HUES48 (cell line): ENCODE measurements at regions not wholly inside any gene's neighbourhood (a gene's known extent, or its start where the extent isn't known, plus 50 kb on each side); places are given as distances from the start of the nearest gene placed in this dataset.

Experiments
- H3K27ac ChIP-seq: one replicate; pipeline ENCODE4 v1.7.0; 2013; ENCODE audit warnings: low read depth, low read length, inconsistent platforms
- H3K27me3 ChIP-seq: 2 replicates; pipeline ENCODE4 v1.6.1; 2013; ENCODE audit warnings: mild to moderate bottlenecking, low read length; ENCODE audit not compliant: control insufficient read depth, insufficient read depth
- H3K36me3 ChIP-seq: 2 replicates; pipeline ENCODE4 v1.6.1; 2013; ENCODE audit warnings: low read length; ENCODE audit not compliant: control insufficient read depth, insufficient read depth
- H3K4me1 ChIP-seq: 2 replicates; pipeline ENCODE4 v1.6.1; 2013; ENCODE audit warnings: mild to moderate bottlenecking, low read length; ENCODE audit not compliant: control insufficient read depth, insufficient read depth
- H3K4me3 ChIP-seq: 2 replicates; pipeline ENCODE4 v1.5.1; 2013; ENCODE audit warnings: mild to moderate bottlenecking, low read depth, low read length
- H3K9ac ChIP-seq: 2 replicates; pipeline ENCODE4 v1.6.1; 2013; ENCODE audit warnings: mild to moderate bottlenecking, low read depth, low read length, moderate library complexity
- H3K9me3 ChIP-seq: 2 replicates; pipeline ENCODE4 v1.6.1; 2013; ENCODE audit warnings: low read length; ENCODE audit not compliant: control insufficient read depth, insufficient read depth

- no peak overlapping the region for H3K4me3 ChIP-seq
- H3K27ac ChIP-seq: no peak overlapping the region
- H3K4me1 ChIP-seq: no peaks in the 10 kb centered on the region
- no peaks in the 10 kb centered on the region for H3K9me3 ChIP-seq
- no peaks in the 10 kb centered on the region for H3K36me3 ChIP-seq
- H3K9ac ChIP-seq: no peak overlapping the region
- no peaks in the 10 kb centered on the region for H3K27me3 ChIP-seq
Measured at GRCh38 chr6:8562125-8562524, 126.8 kb upstream of the SLC35B3 start.

- Histone ChIP-seq H3K36me3 (no peaks in the 10 kb centered on the region), H3K4me1 (no peaks in the 10 kb centered on the region), H3K9me3 (no peaks in the 10 kb centered on the region), H3K27ac (no peak overlapping the region), H3K4me3 (no peak overlapping the region), H3K27me3 (no peaks in the 10 kb centered on the region), H3K9ac (no peak overlapping the region)
Measured at GRCh38 chr6:8558953-8559352, 123.6 kb upstream of the SLC35B3 start.

- Histone ChIP-seq H3K9me3 (no peaks in the 10 kb centered on the region), H3K4me1 (no peaks in the 10 kb centered on the region), H3K36me3 (no peaks in the 10 kb centered on the region), H3K4me3 (no peak overlapping the region), H3K27ac (no peak overlapping the region), H3K27me3 (no peaks in the 10 kb centered on the region), H3K9ac (no peak overlapping the region)
Measured at GRCh38 chr6:8557014-8557748, 121.8 kb upstream of the SLC35B3 start.

GRCh38 chr6:8556370-8557013 is 121.1 kb upstream of the SLC35B3 start:
- Histone ChIP-seq H3K27ac (no peak overlapping the region), H3K36me3 (no peaks in the 10 kb centered on the region), H3K9ac (no peak overlapping the region), H3K4me1 (no peaks in the 10 kb centered on the region), H3K4me3 (no peak overlapping the region), H3K27me3 (no peaks in the 10 kb centered on the region), H3K9me3 (no peaks in the 10 kb centered on the region)

GRCh38 chr6:8551993-8552392 is 116.6 kb upstream of the SLC35B3 start:
- Histone ChIP-seq H3K4me1 (no peaks in the 10 kb centered on the region), H3K4me3 (no peak overlapping the region), H3K9me3 (no peaks in the 10 kb centered on the region), H3K27me3 (no peaks in the 10 kb centered on the region), H3K27ac (no peak overlapping the region), H3K36me3 (no peaks in the 10 kb centered on the region), H3K9ac (no peak overlapping the region)

GRCh38 chr6:8551386-8551785 is 116.0 kb upstream of the SLC35B3 start:
- H3K36me3 ChIP-seq: no peaks in the 10 kb centered on the region
- H3K27me3 ChIP-seq: no peaks in the 10 kb centered on the region
- H3K27ac ChIP-seq: no peak overlapping the region
- no peak overlapping the region for H3K9ac ChIP-seq
- no peaks in the 10 kb centered on the region for H3K4me1 ChIP-seq
- no peak overlapping the region for H3K4me3 ChIP-seq
- H3K9me3 ChIP-seq: no peaks in the 10 kb centered on the region

- H3K27me3 ChIP-seq: no peaks in the 10 kb centered on the region
- H3K36me3 ChIP-seq: no peaks in the 10 kb centered on the region
- H3K27ac ChIP-seq: no peak overlapping the region
- H3K9ac ChIP-seq: no peak overlapping the region
- H3K9me3 ChIP-seq: no peaks in the 10 kb centered on the region
- H3K4me3 ChIP-seq: no peak overlapping the region
- H3K4me1 ChIP-seq: no peaks in the 10 kb centered on the region
Measured at GRCh38 chr6:8549074-8549790, 113.9 kb upstream of the SLC35B3 start.

- Histone ChIP-seq H3K27ac (no peak overlapping the region), H3K4me1 (no peaks in the 10 kb centered on the region), H3K9me3 (no peaks in the 10 kb centered on the region), H3K4me3 (no peak overlapping the region), H3K36me3 (no peaks in the 10 kb centered on the region), H3K27me3 (no peaks in the 10 kb centered on the region), H3K9ac (no peak overlapping the region)
Measured at GRCh38 chr6:8546496-8546895, 111.2 kb upstream of the SLC35B3 start.

GRCh38 chr6:8545336-8545735 is 110.0 kb upstream of the SLC35B3 start:
- H3K9ac ChIP-seq: no peak overlapping the region
- no peak overlapping the region for H3K4me3 ChIP-seq
- no peak overlapping the region for H3K27ac ChIP-seq
- H3K36me3 ChIP-seq: no peaks in the 10 kb centered on the region
- no peaks in the 10 kb centered on the region for H3K27me3 ChIP-seq
- no peaks in the 10 kb centered on the region for H3K4me1 ChIP-seq
- peaks cover 8% of the 10 kb centered on the region; the same call in 1 of the 2 replicates for H3K9me3 ChIP-seq

- Histone ChIP-seq H3K36me3 (no peaks in the 10 kb centered on the region), H3K9me3 (peaks cover 12% of the 10 kb centered on the region; the same call in 1 of the 2 replicates), H3K27ac (no peak overlapping the region), H3K27me3 (no peaks in the 10 kb centered on the region), H3K9ac (no peak overlapping the region), H3K4me1 (no peaks in the 10 kb centered on the region), H3K4me3 (no peak overlapping the region)
Measured at GRCh38 chr6:8543714-8544113, 108.4 kb upstream of the SLC35B3 start.

GRCh38 chr6:8539453-8539852 is 104.1 kb upstream of the SLC35B3 start:
- no peak overlapping the region for H3K9ac ChIP-seq
- no peaks in the 10 kb centered on the region for H3K4me1 ChIP-seq
- no peaks in the 10 kb centered on the region for H3K27me3 ChIP-seq
- H3K27ac ChIP-seq: no peak overlapping the region
- H3K4me3 ChIP-seq: no peak overlapping the region
- H3K9me3 ChIP-seq: peaks cover 12% of the 10 kb centered on the region; the same call in 1 of the 2 replicates
- H3K36me3 ChIP-seq: no peaks in the 10 kb centered on the region
